CD14-positive monocyte (primary cell): ENCODE measurements at regions not wholly inside any gene's neighbourhood (a gene's known extent, or its start where the extent isn't known, plus 50 kb on each side); places are given as distances from the start of the nearest gene placed in this dataset.
"Not testable (repeated sequence)": the region's sequence is repeated elsewhere in the genome, so short reads cannot be mapped to it uniquely, and the experiment has no call there.

ENCODE experiments used
- DNase-seq, 3 donors: peaks; one replicate each; pipeline ENCODE4 v3.0.0-alpha.2; 2011 to 2022
- H2AFZ ChIP-seq: 2 replicates; pipeline ENCODE4 v1.6.0; 2012; ENCODE audit warnings: mild to moderate bottlenecking, low read depth, low read length, inconsistent platforms; ENCODE audit not compliant: insufficient read depth, poor library complexity, severe bottlenecking
- H3K27ac ChIP-seq, 2 donors: 1 replicate in 1 of 2; 2 replicates in 1 of 2; pipeline ENCODE4 v1.5.1; 2012 to 2013; ENCODE audit warnings: low read length in 2 of 2, control low read depth in 1 of 2, inconsistent platforms in 1 of 2, low read depth in 1 of 2, mild to moderate bottlenecking in 1 of 2
- H3K27me3 ChIP-seq, 2 donors: one replicate each; pipeline versions ENCODE4 v1.6.0 to v1.6.1; 2011 to 2013; ENCODE audit warnings: low read length in 2 of 2; ENCODE audit not compliant: control insufficient read depth in 2 of 2, insufficient read depth in 2 of 2
- H3K36me3 ChIP-seq, 2 donors: replicated peaks in 1 of 2; 1 replicate in 1 of 2; 2 replicates in 1 of 2; pipeline versions ENCODE4 v1.5.1 to v1.6.1; 2012 to 2013; ENCODE audit warnings: low read length in 2 of 2, control low read depth in 1 of 2, inconsistent platforms in 1 of 2, mild to moderate bottlenecking in 1 of 2; ENCODE audit not compliant: insufficient read depth in 2 of 2, control insufficient read depth in 1 of 2
- H3K4me1 ChIP-seq, 2 donors: 1 replicate in 1 of 2; 2 replicates in 1 of 2; pipeline versions ENCODE4 v1.5.1 to v1.6.1; 2012 to 2013; ENCODE audit warnings: low read length in 2 of 2, control low read depth in 1 of 2, inconsistent platforms in 1 of 2, mild to moderate bottlenecking in 1 of 2, moderate library complexity in 1 of 2; ENCODE audit not compliant: insufficient read depth in 2 of 2, control insufficient read depth in 1 of 2
- H3K4me2 ChIP-seq: replicated peaks from 2 replicates; pipeline ENCODE3; 2012; ENCODE audit warnings: low read length, moderate library complexity, mild to moderate bottlenecking; ENCODE audit not compliant: poor library complexity, severe bottlenecking; ENCODE audit errors: extremely low read depth
- H3K4me3 ChIP-seq, 3 experiments: fragments of 200-600 bp in 1 of 3; sonication (generic) in 1 of 3; replicated peaks in 1 of 3; 1 replicate in 2 of 3; 2 replicates in 1 of 3; pipeline ENCODE4 v1.5.1; 2011 to 2013; ENCODE audit warnings: low read length in 3 of 3, mild to moderate bottlenecking in 3 of 3, control low read depth in 2 of 3, low read depth in 2 of 3, inconsistent platforms in 1 of 3, moderate library complexity in 1 of 3
- H3K79me2 ChIP-seq: 2 replicates; pipeline ENCODE4 v1.6.0; 2012; ENCODE audit warnings: mild to moderate bottlenecking, control low read depth, inconsistent platforms, low read length, moderate library complexity; ENCODE audit not compliant: insufficient read depth
- H3K9ac ChIP-seq: 2 replicates; pipeline ENCODE4 v1.6.0; 2017; ENCODE audit warnings: low read length, mild to moderate bottlenecking; ENCODE audit not compliant: insufficient read depth, poor library complexity, severe bottlenecking
- H3K9me3 ChIP-seq, 2 donors: replicated peaks in 1 of 2; 1 replicate in 1 of 2; 2 replicates in 1 of 2; pipeline versions ENCODE4 v1.5.1 to v1.6.1; 2012 to 2013; ENCODE audit warnings: low read length in 2 of 2, control low read depth in 1 of 2; ENCODE audit not compliant: control insufficient read depth in 1 of 2, insufficient read depth in 1 of 2
- H4K20me1 ChIP-seq: 2 replicates; pipeline ENCODE4 v1.6.0; 2012; ENCODE audit warnings: mild to moderate bottlenecking, low read length, control low read depth, moderate library complexity; ENCODE audit not compliant: insufficient read depth
- H3K27ac Mint-ChIP-seq, 7 donors: one replicate each; pipeline ENCODE4 v1.8.0; 2020; ENCODE audit warnings: mild to moderate bottlenecking in 7 of 7, mixed read lengths in 7 of 7, moderate library complexity in 6 of 7, inconsistent platforms in 2 of 7
- H3K27me3 Mint-ChIP-seq, 3 donors: one replicate each; pipeline ENCODE4 v1.8.0; 2021 to 2022; ENCODE audit warnings: low read depth in 3 of 3, mild to moderate bottlenecking in 3 of 3, mixed read lengths in 3 of 3, moderate library complexity in 3 of 3, inconsistent platforms in 1 of 3
- H3K36me3 Mint-ChIP-seq, 2 donors: one replicate each; pipeline ENCODE4 v1.8.0; 2020; ENCODE audit warnings: mixed read lengths in 2 of 2, inconsistent platforms in 1 of 2, mild to moderate bottlenecking in 1 of 2
- H3K4me1 Mint-ChIP-seq: one replicate; pipeline ENCODE4 v1.8.0; 2020; ENCODE audit warnings: mild to moderate bottlenecking, mixed read lengths
- H3K4me3 Mint-ChIP-seq, 2 donors: one replicate each; pipeline ENCODE4 v1.8.0; 2020; ENCODE audit warnings: mild to moderate bottlenecking in 2 of 2, mixed read lengths in 2 of 2, moderate library complexity in 1 of 2
- H3K9me3 Mint-ChIP-seq, 7 donors: one replicate each; pipeline ENCODE4 v1.8.0; 2020 to 2022; ENCODE audit warnings: mixed read lengths in 7 of 7, mild to moderate bottlenecking in 6 of 7, moderate library complexity in 6 of 7, inconsistent platforms in 2 of 7
- WGBS: methylation state at CpG from one replicate; pipeline ENCODE4 v1.1.5; 2013; ENCODE audit warnings: missing lambda C conversion rate; ENCODE audit not compliant: insufficient coverage; 5-methylcytosine and 5-hydroxymethylcytosine counted together
- intact Hi-C, 2 donors: fragments of 100-400 bp; cut with micrococcal nuclease; formaldehyde crosslinking; loops; one replicate each; pipeline versions ENCODE4 v1.15.0 to v1.15.1; 2023
- TF ChIP-seq, protein P1 (sequence below): fragments of 200-600 bp; IDR thresholded peaks from one replicate; pipeline ENCODE4 v1.8.0; 2022; ENCODE audit warnings: antibody characterized with exemption, mild to moderate bottlenecking

GRCh38 chr4:84215217-84215616 is 283.9 kb downstream of the NKX6-1 start:
- no peak overlapping the region for H3K4me3 Mint-ChIP-seq
- Histone ChIP-seq H3K36me3 (no peaks in the 10 kb centered on the region), H4K20me1 (no peaks in the 10 kb centered on the region), H3K4me3 (no peak overlapping the region), H3K79me2 (no peaks in the 10 kb centered on the region), H3K27ac (no peak overlapping the region), H3K27me3 (no peaks in the 10 kb centered on the region), H3K4me2 (no peak overlapping the region), H3K9me3 (no peaks in the 10 kb centered on the region), H3K4me1 (no peaks in the 10 kb centered on the region), H3K9ac (no peak overlapping the region), H2AFZ (no peak overlapping the region)
- no peaks in the 10 kb centered on the region for H3K4me1 Mint-ChIP-seq
- H3K27ac Mint-ChIP-seq, result no peak overlapping the region
- peaks cover 0 to 1% (median 0%) of the 10 kb centered on the region in 3 donors for H3K27me3 Mint-ChIP-seq
- TF ChIP-seq, protein P1, sequence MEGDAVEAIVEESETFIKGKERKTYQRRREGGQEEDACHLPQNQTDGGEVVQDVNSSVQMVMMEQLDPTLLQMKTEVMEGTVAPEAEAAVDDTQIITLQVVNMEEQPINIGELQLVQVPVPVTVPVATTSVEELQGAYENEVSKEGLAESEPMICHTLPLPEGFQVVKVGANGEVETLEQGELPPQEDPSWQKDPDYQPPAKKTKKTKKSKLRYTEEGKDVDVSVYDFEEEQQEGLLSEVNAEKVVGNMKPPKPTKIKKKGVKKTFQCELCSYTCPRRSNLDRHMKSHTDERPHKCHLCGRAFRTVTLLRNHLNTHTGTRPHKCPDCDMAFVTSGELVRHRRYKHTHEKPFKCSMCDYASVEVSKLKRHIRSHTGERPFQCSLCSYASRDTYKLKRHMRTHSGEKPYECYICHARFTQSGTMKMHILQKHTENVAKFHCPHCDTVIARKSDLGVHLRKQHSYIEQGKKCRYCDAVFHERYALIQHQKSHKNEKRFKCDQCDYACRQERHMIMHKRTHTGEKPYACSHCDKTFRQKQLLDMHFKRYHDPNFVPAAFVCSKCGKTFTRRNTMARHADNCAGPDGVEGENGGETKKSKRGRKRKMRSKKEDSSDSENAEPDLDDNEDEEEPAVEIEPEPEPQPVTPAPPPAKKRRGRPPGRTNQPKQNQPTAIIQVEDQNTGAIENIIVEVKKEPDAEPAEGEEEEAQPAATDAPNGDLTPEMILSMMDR, result no peak
- no CpG with 5 or more reads among the region's 2 CpGs for WGBS
- DNase-seq, result no peak
- H3K9me3 Mint-ChIP-seq, result peaks cover 0 to 6% (median 1%) of the 10 kb centered on the region in 7 donors
- no peaks in the 10 kb centered on the region for H3K36me3 Mint-ChIP-seq
- intact Hi-C loops, result no loop called here

GRCh38 chr4:84206226-84206625 is 292.9 kb downstream of the NKX6-1 start:
- DNase-seq, intact Hi-C loops, H3K4me2 ChIP-seq, H3K27ac Mint-ChIP-seq, H3K36me3 Mint-ChIP-seq, H3K36me3 ChIP-seq, H2AFZ ChIP-seq, H3K9ac ChIP-seq, H3K4me3 ChIP-seq, H3K27ac ChIP-seq, H3K4me1 ChIP-seq, H3K79me2 ChIP-seq, H3K27me3 ChIP-seq, H3K4me3 Mint-ChIP-seq, H4K20me1 ChIP-seq, H3K4me1 Mint-ChIP-seq, H3K27me3 Mint-ChIP-seq: not testable (repeated sequence)
- no CpG with 5 or more reads among the region's 4 CpGs for WGBS
- peaks cover 11 to 25% (median 14%) of the 10 kb centered on the region in 7 donors for H3K9me3 Mint-ChIP-seq
- peaks cover 12 to 16% of the 10 kb centered on the region in 2 donors for H3K9me3 ChIP-seq
